Activated CD4-positive, alpha-beta T cell treated with anti-CD3 and anti-CD28 coated beads, Interleukin-10, Interleukin-2, amounts not matched to agents 100 ng/mL and 50 ng/mL, durations not matched to agents 16 hours and 8 hours (primary cell): ENCODE measurements at regions not wholly inside any gene's neighbourhood (a gene's known extent, or its start where the extent isn't known, plus 50 kb on each side); places are given as distances from the start of the nearest gene placed in this dataset.
"Not testable (repeated sequence)": the region's sequence is repeated elsewhere in the genome, so short reads cannot be mapped to it uniquely, and the experiment has no call there.

ENCODE experiments used
- DNase-seq: peaks from one replicate; pipeline ENCODE4 v3.0.0-alpha.2; 2020

DNA sequence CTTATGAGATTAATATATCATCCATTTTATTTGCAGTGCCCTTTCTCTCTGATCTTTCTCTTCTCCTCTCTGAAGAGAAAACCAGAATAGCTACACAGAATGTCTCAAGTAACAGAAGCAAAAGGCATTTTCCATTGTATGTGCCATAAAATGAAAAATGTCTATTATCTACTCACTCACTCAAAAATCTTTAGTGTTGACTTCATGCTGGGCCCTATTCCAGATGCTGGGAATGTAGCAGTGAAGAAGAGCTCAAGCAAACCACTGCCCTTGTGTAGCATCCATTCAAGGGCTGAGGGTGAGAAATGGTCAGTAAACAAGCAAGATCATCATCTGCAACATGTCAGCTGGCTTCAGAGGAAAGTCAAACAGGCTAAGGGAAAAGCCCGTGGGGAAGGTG lies 427.7 kb downstream of the METTL4 start:
- no peak for DNase-seq

DNA sequence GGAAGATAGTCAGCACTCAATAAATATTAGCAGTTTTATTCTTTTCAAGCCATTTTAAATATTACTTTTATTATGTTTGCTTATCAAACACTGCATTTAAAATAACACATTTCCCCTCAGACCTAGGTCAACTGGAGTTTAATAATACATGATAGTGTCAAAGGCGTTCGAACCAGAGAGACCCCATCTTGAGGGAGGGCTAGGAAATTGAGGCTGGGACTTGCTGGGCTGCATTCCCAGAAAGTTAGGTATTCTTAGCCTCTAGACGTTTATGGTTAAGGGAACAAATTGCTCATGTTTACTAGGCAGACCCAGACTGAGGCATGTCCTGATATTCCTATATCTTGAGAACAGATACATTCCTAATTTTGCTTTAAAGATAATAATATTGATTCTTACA lies 426.5 kb downstream of the METTL4 start:
- no peak for DNase-seq

DNA sequence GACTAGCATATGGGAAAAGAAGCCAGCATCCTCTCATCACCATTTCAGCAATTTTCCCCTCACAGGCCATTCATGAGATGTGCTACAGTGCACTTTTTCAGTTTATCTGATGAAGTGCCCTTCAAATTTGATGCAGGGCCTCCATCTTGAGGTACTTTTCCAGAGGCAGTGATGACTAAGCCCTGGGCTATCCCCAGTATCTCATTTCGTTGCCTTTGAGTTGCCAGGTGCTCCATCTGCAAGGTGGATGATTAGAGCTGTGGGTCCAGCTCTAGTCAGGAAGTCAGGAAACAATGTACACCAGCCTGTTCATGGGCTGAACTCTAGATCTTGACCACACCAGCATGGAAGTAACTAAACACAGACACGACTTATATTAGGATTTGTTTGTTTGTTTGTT lies 425.2 kb downstream of the METTL4 start:
- DNase-seq = no peak

DNA sequence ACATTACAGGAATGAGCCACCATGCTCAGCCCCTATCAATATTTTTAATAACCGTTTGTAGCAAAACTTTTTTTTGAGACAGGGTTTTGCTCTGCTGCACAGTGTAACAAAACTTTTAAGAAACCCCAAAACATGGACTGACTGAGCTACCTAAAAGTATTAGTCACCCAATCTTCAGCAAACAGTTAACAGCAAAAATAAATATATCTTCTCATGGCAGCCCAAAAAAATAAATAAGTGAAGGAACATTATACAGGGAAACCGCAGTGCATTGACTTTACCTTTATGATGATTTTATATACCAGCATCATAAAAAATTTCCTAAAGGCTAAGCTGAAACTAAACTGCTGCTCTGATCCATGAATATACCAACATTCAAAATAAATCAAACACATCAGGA lies 424.6 kb downstream of the METTL4 start:
- no peak for DNase-seq

DNA sequence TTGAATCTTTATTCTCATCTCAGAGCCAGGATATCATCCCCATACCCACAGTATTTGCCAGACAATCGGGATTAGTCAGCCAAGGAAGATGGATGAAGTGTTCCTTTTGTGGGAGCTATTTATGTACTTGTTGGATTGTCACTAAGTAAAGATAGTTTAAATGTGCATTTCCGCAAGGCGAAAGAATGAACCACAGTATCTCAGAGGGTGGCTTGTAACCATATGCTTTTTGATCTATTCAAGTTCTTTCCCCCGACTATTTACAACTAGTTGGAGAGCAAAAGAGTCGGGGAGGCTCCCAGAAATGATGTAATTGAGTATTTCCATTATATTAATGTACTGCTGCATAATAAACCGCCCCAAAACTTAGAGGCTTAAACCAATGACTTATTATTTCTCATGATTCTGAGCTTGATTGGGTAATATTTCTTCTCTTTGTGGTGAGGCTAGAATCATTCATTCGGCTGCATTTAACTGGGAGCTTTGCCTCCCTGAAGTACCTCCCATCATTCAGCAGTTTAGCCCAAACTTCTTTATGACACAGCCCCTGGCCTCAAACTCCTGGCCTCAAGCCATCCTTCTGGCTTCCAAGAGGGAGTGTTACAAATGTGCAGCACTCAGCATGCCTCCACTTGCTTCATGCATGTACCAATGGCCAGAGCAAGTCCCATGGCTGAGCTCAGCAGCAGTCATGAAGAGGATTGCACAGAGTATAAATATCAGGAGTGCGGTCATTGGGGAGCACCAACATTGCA lies 423.7 kb downstream of the METTL4 start:
- DNase-seq = no peak

DNA sequence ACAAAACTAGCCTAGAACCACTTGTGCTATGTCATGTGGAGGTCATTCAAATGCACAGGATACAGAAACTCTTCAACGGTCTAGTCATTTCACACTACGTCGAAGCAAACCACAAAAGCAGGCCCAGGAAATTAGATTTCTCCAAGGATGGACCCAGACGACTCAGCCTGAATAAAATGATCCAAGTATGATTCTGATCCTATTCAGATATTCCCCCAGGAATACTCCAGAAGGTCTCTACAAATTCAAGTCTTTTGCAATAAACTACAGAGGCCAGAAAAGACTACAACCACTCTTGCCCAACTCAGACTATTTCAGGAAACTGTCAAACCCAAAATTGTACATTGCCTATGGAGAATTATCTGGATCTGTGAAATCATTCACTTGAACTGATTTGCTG lies 422.5 kb downstream of the METTL4 start:
- DNase-seq = no peak

DNA sequence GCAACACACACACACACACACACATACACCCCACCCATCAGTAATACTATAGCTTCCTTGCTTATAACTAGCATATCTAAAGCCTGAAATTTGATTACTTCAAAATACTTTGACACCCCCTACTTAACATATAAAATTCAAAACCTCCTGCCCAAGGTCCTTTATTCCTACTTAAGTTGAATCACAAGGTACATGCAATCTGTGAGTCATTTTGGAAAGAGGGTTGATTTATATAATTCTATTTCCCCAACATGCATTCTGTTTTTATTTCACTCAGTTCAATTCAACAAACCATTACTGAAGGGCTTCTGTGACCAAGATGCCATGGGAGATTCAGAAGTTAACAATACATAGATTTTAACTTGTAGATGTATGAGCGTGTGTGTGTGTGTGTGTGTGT lies 420.7 kb downstream of the METTL4 start:
- DNase-seq = no peak

DNA sequence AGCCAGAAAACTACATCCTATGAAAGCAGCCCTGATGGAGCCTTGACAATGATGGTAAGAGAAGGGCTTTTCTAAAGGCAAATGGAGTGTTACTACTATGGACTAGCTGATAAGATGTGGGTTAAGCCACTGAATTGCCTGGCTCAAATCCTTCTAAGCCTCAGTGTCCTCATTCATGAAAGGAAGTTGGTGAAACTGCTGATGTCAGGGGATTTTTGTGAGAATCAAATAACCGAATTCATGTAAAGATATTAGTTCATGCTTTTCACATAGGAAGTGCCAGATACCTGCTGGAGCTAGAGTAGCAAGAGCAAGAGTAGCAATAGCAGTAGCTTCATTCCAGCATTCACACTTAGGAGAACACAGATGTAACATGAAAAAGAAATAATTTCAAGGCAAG lies 417.0 kb downstream of the METTL4 start:
- DNase-seq = no peak

DNA sequence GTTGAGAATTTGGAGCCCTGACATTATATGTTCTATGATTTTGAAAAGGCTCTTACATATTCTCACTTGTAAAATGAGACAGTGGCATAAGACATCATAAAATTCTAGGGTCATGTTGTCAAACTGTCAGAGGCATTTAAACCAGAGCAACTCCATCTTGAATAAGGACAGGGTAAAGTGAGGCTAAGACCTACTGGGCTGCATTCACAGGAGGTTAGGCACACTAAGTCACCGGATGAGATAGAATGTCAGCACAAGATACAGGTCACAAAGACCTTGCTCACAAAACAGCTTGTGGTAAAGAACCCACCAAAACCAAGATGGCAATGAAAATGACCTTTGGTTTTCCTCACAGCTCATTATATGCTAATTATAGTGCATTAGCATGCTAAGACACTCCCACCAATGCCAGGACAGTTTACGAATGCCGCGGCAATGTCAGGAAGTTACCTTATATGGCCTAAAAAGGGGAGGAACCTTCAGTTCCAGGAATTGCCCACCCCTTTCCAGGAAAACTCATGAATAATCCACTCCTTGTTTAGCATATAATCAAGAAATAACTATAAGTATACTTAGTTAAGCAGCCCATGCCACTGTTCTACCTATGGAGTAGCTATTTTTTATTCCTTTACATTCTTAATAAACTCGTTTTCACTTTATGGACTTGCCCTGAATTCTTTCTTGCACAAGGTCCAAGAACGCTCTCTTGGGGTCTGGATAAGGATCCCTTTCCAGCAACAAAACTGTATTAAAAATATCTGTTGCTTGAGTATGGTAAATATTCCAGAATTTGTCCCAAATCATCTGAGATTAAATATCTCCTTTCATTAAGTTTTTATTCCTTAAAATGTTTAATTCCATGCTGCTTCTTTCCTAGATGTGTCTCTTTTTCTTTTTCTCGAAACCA lies 406.4 kb downstream of the METTL4 start:
- DNase-seq = no peak

DNA sequence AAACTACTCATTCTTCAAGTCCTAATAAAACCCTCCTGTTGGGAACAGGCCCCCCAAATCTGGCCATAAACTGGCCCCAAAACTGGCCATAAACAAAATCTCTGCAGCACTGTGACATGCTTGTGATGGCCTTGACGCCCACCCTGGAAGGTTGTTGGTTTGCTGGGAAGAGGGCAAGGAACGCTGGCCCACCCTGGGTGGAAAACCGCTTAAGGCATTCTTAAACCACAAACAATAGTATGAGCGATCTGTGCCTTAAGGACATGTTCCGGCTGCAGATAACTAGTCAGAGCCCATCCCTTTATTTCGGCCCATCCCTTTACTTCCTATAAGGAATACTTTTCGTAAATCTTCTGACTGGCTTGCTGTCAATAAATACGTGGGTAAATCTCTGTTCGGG lies 404.4 kb downstream of the METTL4 start:
- DNase-seq = not testable (repeated sequence)

DNA sequence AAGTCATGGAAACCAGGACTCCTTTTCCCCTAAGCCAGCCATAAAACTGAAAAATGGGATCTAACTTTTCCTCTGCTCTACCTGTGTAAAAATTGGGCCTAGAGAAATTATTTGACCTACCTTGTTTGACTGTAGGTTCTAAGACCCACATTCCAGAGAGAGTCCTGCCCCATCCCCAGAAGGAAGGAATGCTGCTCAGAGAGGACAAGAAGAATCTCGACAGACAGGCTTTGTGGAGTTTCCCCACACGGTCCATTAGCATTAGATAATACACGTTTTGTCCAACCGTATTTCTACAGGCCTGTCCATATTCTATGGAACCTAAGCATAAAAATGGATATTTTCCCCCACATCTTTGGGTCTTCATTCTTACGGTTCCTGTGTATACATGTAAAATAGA lies 403.3 kb downstream of the METTL4 start:
- no peak for DNase-seq

DNA sequence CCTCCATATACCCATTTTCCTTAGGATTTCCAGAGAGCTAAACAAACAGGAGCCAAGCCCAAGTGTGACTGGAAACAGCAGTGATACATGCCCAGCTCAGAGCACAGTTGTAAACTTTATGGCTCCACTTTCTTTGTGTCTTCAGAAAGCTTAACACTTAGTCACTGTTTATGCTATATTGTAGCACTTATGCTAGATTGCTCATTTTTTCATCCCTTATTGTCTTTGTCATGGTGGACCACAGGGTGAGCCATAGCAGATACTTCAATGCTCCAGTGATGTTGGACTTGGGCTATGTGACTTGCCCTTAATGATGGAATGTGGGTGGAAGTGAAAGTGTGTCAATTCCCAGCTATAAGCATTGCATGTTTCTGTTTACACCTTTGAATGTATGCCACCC lies 401.6 kb downstream of the METTL4 start:
- no peak for DNase-seq

DNA sequence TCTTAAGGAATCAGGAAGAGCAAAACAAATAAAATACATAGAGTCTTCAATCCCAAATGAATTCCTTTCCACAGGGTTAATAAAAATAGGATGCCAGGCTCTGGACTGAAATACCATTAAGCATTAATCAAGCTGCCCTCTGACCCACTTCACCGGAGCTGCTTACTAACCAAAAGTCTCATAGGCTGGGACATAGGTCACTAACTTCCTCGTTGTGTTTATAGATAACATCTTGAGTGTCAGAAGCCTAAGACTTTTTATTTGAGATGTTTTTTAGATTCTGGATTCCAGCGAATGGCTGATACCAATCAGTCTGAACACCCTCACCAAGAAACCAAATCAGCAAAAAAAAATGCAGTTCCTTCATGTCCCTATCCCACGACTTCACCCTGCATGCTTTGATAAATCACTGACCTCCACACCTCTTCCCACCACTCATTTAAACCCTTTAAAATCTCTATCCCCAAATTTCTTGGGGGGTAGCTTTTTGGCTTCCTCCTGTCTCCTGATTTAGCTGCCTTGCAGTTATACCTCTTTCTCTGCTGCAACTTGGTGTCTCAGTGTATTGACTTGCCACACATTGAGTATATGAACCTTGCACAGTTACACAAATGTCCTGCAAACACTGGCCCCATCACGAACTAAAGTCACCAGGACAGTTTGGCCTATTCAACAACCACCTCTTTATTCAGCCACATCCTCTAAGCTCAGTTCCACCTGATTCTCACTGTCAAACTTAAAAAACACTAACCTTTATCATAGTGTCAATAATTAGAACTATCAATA lies 399.3 kb downstream of the METTL4 start:
- DNase-seq = no peak

DNA sequence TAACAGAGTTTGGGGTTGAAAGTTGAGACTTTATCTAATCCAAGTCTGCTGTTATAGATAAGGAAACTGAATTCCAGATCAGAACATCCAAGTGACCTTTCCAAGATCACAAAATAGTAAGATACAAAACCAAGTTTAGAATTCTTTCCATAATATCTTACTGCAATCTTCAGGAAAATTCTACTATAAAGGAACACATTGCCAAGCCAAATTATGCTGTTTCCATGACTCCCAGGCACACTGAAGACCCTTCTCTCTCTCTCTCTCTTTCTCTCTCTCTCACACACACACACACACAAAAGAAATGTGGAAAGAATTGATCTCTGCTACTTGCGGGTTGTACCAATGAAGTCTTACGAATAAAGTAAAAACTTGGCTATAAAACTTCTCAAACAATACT lies 398.4 kb downstream of the METTL4 start:
- no peak for DNase-seq

DNA sequence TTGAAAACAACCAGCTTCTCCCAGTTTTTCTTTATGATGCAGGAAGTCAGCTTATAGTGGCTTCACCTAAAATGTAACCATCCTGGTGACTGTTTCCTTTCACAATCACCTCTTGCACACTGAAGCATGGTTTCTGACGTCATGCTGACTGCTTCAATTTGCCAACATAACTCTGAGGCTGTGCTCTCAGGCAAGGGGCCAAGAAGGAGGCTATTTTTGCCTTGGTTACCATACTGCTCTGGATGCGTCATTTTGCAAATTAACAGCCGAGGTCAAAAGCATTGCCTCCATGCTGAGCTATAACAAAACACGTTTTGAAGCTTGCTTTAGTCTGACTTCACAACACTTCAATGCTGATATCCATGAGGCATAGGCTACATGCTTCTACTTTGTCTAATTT lies 397.8 kb downstream of the METTL4 start:
- no peak for DNase-seq

DNA sequence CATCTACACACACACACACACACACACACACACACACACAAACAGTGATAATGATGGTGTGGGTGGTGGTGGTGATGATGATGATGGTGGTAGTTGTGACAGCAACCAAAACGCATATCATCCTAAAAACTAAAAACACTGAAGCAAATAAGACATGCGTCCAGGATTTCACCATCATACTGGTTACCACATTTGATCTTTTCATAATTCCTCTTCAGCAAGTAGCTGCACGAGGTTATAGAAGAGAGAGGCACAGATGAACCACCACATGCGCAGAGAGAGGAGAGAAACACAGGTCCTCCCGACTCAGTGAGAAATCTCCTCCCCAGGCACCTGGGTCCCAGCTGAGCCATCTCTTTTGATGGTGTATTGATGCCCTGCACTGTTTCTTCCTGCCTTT lies 393.3 kb downstream of the METTL4 start:
- DNase-seq = no peak

DNA sequence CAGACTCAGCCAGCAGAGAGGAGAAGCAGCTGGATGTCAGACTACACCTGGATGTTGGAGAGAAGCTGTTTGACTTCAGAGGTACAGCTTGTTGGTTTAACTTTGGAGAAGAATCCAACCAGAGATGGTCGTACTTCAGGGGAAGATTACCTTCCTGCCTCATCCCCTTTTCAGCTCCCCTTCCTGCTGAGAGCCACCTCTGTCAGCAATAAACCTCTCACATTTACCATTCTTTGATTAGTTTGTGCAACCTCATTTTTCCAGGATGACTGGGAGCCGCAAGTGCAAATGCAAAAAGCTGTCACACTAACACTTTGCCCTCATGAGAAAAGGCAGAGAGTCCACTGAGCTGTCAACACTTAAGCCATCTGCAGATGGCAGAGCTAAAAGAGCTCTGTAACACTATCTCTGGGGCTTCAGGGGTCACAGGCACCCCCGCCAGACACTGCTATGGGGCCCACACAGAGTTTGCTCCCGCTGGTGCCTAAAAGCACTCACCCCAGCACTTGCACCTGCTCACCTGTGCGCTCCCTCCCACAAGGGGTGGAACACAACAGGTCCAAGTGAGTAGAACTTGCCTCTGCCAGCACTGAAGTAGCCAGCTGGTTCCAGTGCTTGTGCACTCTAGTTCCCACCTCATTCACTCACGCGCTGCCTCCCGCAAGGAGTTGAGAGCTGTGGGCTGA lies 391.7 kb downstream of the METTL4 start:
- no peak for DNase-seq

DNA sequence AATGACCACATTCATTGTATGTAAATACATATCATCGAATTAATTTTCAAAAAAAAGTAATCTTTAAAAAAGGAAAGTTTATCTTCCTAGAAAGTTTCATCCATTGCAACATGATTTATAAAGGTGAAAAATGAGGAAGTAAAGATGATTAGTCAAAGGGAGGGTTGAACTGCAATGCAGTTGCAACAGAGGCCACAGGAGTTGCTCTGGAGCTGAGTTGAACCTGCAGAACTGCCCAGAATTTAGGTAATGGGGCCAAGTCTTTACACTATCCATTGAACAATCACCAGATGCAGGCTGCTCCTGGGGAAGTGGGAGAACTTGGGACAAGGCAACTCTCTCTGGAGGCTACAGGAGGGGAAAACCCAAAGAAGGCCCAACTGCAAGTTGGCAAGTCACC lies 390.7 kb downstream of the METTL4 start:
- no peak for DNase-seq

DNA sequence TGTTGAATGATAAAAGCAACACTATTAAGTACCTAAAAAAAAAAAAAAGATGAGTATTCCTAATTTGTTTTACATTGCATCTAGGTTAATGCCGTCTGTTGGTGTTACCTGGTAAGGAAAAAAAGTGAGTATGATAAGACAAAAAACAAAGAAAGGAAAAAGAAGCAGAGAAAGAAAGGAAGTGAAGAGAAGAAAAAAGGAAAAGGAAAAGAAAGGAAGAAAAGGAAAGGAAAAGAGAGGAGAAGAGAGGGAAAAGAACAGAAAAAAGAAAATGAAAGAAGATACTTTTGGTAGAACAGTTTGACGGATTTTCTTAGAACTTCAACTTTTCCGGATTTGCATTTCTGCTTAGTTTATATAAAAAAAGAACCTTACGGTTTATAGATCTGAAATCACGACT lies 387.9 kb downstream of the METTL4 start:
- no peak for DNase-seq

DNA sequence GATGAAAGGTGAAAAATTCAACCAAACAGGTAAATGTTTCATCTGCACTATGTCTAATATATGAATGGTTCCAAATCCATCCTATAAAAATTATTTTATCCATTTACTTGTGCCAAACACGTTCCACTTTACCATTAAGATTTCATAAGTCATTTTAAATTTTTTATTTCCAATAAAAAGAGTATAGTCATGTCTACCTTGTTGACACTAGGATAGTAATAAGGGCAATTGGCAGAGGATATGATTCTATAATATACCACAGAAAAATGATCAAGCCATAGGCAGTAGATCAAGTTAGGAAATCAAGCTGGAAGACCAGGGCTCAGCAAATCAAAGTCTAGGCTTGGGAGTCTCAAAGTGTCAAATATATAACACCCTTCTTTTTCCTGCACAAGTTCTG lies 384.3 kb downstream of the METTL4 start:
- no peak for DNase-seq

DNA sequence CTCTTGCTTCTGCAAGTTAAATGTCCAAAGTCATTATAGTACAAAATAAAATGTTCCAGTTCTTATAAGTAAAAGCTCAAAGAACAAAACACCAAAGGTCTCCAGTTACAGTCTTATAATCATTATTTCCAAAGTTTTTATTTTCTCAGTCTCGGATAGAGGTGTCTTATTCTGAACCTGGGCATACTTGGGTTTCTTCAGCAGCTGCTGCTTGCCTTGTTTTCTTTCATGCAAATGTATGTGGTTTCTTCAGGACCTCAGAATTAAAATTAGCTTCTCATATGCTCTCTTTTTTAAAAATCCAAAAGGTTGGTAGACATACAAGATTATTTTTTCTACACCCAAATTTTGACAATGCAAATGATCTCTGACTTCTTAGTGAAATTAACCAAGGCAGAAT lies 383.0 kb downstream of the METTL4 start:
- DNase-seq = no peak

DNA sequence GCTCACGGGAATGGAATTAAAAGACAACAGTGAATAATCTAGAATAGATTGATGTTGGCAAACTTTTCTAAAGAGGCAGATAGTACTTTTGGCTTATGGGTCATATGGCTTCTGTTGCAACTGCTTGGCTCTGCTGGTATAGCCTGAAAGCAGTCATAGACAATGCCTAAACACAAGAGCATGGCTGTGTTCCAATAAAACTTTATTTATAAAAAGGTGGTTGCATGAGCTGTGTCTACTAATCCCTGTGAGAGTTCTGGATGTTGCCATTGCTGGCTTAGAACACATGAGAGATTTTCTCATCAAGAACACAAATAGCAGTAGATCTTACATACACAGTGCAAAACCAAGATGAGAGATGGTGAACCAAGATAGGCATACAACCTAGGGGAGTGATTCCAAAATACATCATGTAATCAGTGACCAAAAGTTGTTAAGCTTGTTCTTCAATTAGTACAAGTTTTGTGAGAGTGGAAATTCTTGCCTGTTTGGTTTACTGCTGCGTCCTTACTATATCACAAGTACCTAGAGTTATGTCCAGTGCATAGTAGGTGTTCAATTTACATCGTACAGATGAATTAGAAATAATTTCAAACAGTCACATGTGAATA lies 380.0 kb downstream of the METTL4 start:
- DNase-seq = no peak

DNA sequence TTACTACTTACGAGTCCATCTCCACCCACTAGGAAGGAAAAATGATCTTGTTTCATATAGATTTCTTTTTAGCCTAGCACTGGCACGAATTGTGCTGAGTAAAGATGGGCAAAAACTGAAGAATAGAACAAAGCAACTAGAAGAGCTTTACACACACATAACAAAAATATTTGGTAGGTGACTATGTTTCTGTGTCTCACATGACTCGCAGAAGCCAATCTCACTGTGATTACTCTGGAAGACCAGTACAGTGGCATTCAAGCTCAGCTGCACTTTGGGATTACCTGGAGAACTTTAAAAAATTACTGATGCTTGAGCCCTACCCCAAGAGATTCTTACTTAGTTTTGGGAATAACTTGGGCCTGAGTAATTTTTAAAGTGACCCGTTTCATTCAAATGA lies 378.7 kb downstream of the METTL4 start:
- no peak for DNase-seq
